Type B pancreatic cell (in vitro differentiated cells): ENCODE measurements at regions not wholly inside any gene's neighbourhood (a gene's known extent, or its start where the extent isn't known, plus 50 kb on each side); places are given as distances from the start of the nearest gene placed in this dataset.

Source experiments
- DNase-seq: peaks from one replicate; pipeline ENCODE4 v3.0.0; 2021; ENCODE audit warnings: mixed read lengths; ENCODE audit not compliant: unreplicated experiment; ENCODE audit errors: extremely low spot score
- H3K27ac Mint-ChIP-seq: 2 replicates; pipeline ENCODE4 v1.8.0; 2021; ENCODE audit warnings: mild to moderate bottlenecking, mixed read lengths
- H3K27me3 Mint-ChIP-seq: 2 replicates; pipeline ENCODE4 v1.8.0; 2021; ENCODE audit warnings: mixed read lengths
- H3K36me3 Mint-ChIP-seq: 2 replicates; pipeline ENCODE4 v1.8.0; 2021; ENCODE audit warnings: mixed read lengths
- H3K4me1 Mint-ChIP-seq: one replicate; pipeline ENCODE4 v1.8.0; 2021; ENCODE audit warnings: mixed read lengths; ENCODE audit not compliant: unreplicated experiment
- H3K4me3 Mint-ChIP-seq: 2 replicates; pipeline ENCODE4 v1.8.0; 2021; ENCODE audit warnings: mild to moderate bottlenecking, mixed read lengths
- H3K9me3 Mint-ChIP-seq: 2 replicates; pipeline ENCODE4 v1.8.0; 2021; ENCODE audit warnings: mixed read lengths
- CTCF ChIP-seq: fragments of 200-600 bp; sonication (generic); conservative IDR thresholded peaks from 2 replicates; pipeline ENCODE4 v1.5.0; 2021; ENCODE audit warnings: antibody characterized with exemption, mild to moderate bottlenecking

- Mint-ChIP-seq H3K36me3 (no peaks in the 10 kb centered on the region), H3K27me3 (no peaks in the 10 kb centered on the region), H3K9me3 (no peaks in the 10 kb centered on the region), H3K27ac (no peak overlapping the region), H3K4me1 (no peaks in the 10 kb centered on the region), H3K4me3 (no peak overlapping the region)
- TF ChIP-seq CTCF = no peak
- DNase-seq = no peak
Observed at GRCh38 chr1:190963321-190963720, 485.7 kb upstream of the BRINP3 start.

DNA sequence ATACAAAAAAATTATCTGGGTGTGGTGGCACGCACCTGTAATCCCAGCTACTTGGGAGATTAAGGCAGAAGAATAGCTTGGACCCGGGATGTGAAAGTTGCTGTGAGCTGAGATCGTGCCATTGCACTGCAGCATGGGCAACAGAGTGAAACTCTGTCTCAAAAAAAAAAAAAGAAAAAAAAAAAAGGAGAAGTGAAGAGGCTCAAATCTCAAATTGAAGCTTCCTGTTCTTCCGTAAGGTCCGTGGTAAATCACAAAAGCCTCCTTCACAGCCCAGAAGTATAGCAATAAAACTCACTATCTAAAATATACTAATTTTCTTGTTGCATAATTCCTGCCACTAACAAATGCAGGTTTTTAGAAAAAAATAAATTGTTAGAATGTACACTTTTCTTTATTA is 498.2 kb upstream of the BRINP3 start:
- Mint-ChIP-seq H3K4me3 (no peak overlapping the region), H3K4me1 (no peaks in the 10 kb centered on the region), H3K36me3 (no peaks in the 10 kb centered on the region), H3K27me3 (no peaks in the 10 kb centered on the region), H3K9me3 (no peaks in the 10 kb centered on the region), H3K27ac (no peak overlapping the region)
- DNase-seq = no peak
- TF ChIP-seq CTCF = no peak

DNA sequence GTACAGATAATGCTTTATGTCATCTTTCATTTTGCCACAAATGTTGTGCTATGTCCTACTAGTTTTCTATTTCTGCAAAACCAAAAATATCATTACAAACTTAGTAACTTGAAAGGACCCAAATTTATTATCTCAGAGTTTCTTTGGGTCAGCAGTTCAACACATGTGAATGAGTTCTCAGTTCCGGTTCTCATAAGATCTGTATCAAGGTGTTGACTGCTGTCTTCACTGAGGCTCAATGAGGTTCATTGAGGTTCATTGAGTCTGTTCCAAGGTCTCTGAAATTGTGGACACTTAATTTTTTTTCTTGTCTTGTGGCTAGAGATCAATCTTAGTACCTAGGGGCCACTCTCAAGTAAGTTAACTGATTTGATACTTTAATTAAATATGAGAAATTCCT is 525.1 kb upstream of the BRINP3 start:
- Mint-ChIP-seq H3K4me1 (no peaks in the 10 kb centered on the region), H3K9me3 (no peaks in the 10 kb centered on the region), H3K27me3 (no peaks in the 10 kb centered on the region), H3K27ac (no peak overlapping the region), H3K4me3 (no peak overlapping the region), H3K36me3 (no peaks in the 10 kb centered on the region)
- DNase-seq = no peak
- no peak for TF ChIP-seq CTCF

DNA sequence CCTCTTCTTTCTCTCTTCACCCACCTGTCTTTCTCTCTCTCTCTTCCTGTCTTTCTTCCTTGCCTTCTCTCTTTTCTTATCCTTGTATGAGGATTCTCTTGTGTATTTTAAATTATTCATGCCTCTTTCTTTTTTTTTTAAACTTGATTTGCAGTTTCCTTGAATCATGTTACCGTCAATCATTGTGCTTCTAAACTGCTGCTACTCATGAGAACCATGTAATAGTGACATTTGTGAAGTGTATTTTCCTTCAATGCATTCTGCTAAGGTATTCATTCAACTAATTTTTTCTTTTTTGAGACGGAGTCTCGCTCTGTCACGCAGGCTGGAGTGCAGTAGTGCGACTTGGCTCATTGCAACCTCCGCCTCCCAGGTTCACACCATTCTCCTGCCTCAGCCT is 539.1 kb upstream of the BRINP3 start:
- H3K4me1 Mint-ChIP-seq = no peaks in the 10 kb centered on the region
- H3K27me3 Mint-ChIP-seq = no peaks in the 10 kb centered on the region
- no peak overlapping the region for H3K27ac Mint-ChIP-seq
- DNase-seq = no peak
- TF ChIP-seq CTCF = no peak
- H3K9me3 Mint-ChIP-seq = no peaks in the 10 kb centered on the region
- H3K4me3 Mint-ChIP-seq = no peak overlapping the region
- H3K36me3 Mint-ChIP-seq = no peaks in the 10 kb centered on the region

DNA sequence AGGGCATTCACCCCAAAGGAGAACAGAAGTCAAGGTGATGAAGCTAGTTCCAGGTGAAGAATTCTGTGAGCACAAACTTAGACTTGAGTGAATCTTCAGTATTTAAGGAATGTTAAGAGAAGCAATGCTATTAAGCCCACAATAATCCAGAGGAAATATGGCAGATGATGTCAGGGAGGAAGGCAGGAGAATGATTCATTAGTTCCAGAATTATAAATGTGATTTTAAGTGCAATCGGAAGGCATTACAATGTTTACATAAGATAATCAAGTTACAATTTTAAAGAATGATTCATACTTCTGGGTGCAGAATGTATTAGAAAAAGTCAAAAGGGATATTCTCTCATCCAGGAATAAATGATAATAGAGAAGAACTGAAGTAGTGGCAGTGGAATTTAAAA is 545.2 kb upstream of the BRINP3 start:
- H3K4me1 Mint-ChIP-seq = no peaks in the 10 kb centered on the region

More for the DNA sequence above, 545.2 kb upstream of the BRINP3 start:
- Mint-ChIP-seq H3K36me3 (no peaks in the 10 kb centered on the region), H3K27ac (no peak overlapping the region), H3K27me3 (no peaks in the 10 kb centered on the region), H3K4me3 (no peak overlapping the region), H3K9me3 (no peaks in the 10 kb centered on the region)
- no peak for TF ChIP-seq CTCF
- no peak for DNase-seq
